Right lobe of liver (tissue), 6 donors: ENCODE measurements at regions not wholly inside any gene's neighbourhood (a gene's known extent, or its start where the extent isn't known, plus 50 kb on each side); places are given as distances from the start of the nearest gene placed in this dataset.

Experiments
- ATAC-seq, 4 donors: fragments of 200-7000 bp; cut with Tn5 transposase; one replicate each; pipeline ENCODE4 v1.9.1; 2020; ENCODE audit warnings: mild to moderate bottlenecking in 4 of 4, moderate library complexity in 4 of 4
- DNase-seq, 3 donors: peaks; one replicate each; pipeline ENCODE4 v3.0.0-alpha.2; 2020
- H3K27ac ChIP-seq, 3 donors: fragments of 200-600 bp; one replicate each; pipeline ENCODE4 v1.8.0; 2022
- H3K27me3 ChIP-seq, 2 donors: fragments of 200-600 bp; one replicate each; pipeline ENCODE4 v1.8.0; 2022
- H3K36me3 ChIP-seq, 4 donors: fragments of 200-600 bp; sonication (generic) in 1 of 4; one replicate each; pipeline versions ENCODE4 v1.5.1 to v1.8.0; 2017 to 2022; ENCODE audit warnings: control low read depth in 1 of 4
- H3K4me1 ChIP-seq, 4 donors: fragments of 200-600 bp; sonication (generic) in 1 of 4; one replicate each; pipeline versions ENCODE4 v1.5.1 to v1.8.0; 2017 to 2022; ENCODE audit warnings: control low read depth in 1 of 4
- H3K4me3 ChIP-seq, 3 donors: fragments of 200-600 bp; one replicate each; pipeline ENCODE4 v1.8.0; 2022
- H3K9me3 ChIP-seq, 4 donors: fragments of 200-600 bp; sonication (generic) in 1 of 4; one replicate each; pipeline versions ENCODE4 v1.5.1 to v1.8.0; 2017 to 2022; ENCODE audit warnings: control low read depth in 1 of 4
- CTCF ChIP-seq, 4 donors: fragments of 200-600 bp in 3 of 4; fragments of 450-650 bp in 1 of 4; IDR thresholded peaks; one replicate each; pipeline versions ENCODE4 v1.5.1 to v1.8.0; 2016 to 2022; ENCODE audit warnings: antibody characterized with exemption in 4 of 4, mild to moderate bottlenecking in 2 of 4
- POLR2A ChIP-seq: fragments of 450-650 bp; IDR thresholded peaks from one replicate; pipeline ENCODE4 v1.6.1; 2017; ENCODE audit warnings: antibody characterized with exemption, mild to moderate bottlenecking
- WGBS: methylation state at CpG from one replicate; pipeline ENCODE4 v1.1.6; 2018; ENCODE audit warnings: low coverage, low lambda C conversion rate; ENCODE audit not compliant: insufficient coverage; ENCODE audit errors: missing lambda C conversion rate; 5-methylcytosine and 5-hydroxymethylcytosine counted together
- intact Hi-C, 2 donors: fragments of 100-400 bp; cut with DNase I; formaldehyde crosslinking; loops; one replicate each; pipeline versions ENCODE4 v1.11.2 to v1.14.1; 2022
- donor health status: DM: no; HTN: yes; CAD: no.
- donor health status: DM: no; HTN: no; CAD: no.
- donor health status: DM: no; HTN: no; CAD: no.
- donor health status: DM: no; HTN: yes; CAD: no.
- donor health status: DM: no; HTN: yes; CAD: no.

GRCh38 chr15:92819278-92820235 lies 80.6 kb upstream of the CHD2 start:
- TF ChIP-seq CTCF (IDR thresholded peaks at IDR 0.05) (no peak), POLR2A (no peak)
- H3K4me3 ChIP-seq = peak overlapping the region; percentile 14 to 51 (median 40)
- no peaks in the 10 kb centered on the region for H3K9me3 ChIP-seq
- H3K27ac ChIP-seq = peak overlapping the region; percentile 70 to 76 (median 73)
- no peak for DNase-seq
- intact Hi-C loops = no loop called here
- H3K36me3 ChIP-seq = no peaks in the 10 kb centered on the region
- 51% methylated on average over 15 of the region's 16 CpGs for WGBS
- peaks cover 0 to 6% (median 0%) of the 10 kb centered on the region in 4 donors for H3K4me1 ChIP-seq
- no peaks in the 10 kb centered on the region for H3K27me3 ChIP-seq
- ATAC-seq = no peak

DNA sequence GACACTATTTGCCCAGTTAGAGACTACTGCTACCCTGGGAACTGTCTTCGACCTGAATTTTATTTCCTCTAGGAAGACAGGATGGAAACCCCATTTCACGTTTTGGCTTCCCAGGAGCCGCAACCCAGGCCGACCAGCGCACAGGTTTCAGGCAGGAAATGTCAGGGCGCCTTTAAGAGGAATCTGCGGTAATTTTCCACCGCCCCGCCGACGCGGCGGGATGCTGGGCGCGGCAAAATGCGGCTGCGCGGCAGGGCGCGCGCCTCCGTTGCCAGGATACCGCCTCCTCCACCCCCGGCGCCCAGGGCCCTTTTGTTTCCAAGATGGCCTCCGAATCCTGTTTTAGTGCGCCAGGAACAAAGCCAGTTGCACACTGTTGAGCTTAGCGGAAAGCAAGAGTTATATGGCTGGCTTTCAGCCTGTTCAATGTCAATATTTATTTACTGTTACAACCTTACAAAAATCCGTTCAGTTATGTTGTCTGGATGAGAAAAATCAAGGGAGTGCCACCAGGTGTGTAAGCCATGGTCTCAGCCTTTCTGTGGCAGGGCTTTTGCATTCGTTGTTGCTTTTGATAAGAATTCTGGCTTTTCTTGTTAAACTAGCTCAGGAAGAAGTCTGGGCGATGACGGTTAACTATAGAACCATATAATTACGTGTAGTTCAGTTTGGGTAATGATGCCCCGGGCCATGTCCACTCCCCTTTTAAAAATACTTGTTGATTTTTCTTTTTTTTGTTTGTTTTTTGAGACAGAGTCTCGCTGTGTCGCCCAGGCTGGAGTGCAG lies 79.7 kb upstream of the CHD2 start:
- no peaks in the 10 kb centered on the region for H3K27me3 ChIP-seq
- H3K4me3 ChIP-seq = peak overlapping the region; percentile 14 to 51 (median 40)
- TF ChIP-seq CTCF (IDR thresholded peaks at IDR 0.05) (no peak), POLR2A (peak; percentile 58)
- H3K27ac ChIP-seq = peak overlapping the region; percentile 70 to 76 (median 73)
- intact Hi-C loops = no loop called here
- WGBS = 8% methylated on average over 27 of the region's 36 CpGs
- DNase-seq (peak; percentile 92 to 94 (median 94)), ATAC-seq (peak; percentile 97 to 98 (median 98))
- no peaks in the 10 kb centered on the region for H3K36me3 ChIP-seq
- H3K4me1 ChIP-seq = peaks cover 0 to 6% (median 0%) of the 10 kb centered on the region in 4 donors
- no peaks in the 10 kb centered on the region for H3K9me3 ChIP-seq

DNA sequence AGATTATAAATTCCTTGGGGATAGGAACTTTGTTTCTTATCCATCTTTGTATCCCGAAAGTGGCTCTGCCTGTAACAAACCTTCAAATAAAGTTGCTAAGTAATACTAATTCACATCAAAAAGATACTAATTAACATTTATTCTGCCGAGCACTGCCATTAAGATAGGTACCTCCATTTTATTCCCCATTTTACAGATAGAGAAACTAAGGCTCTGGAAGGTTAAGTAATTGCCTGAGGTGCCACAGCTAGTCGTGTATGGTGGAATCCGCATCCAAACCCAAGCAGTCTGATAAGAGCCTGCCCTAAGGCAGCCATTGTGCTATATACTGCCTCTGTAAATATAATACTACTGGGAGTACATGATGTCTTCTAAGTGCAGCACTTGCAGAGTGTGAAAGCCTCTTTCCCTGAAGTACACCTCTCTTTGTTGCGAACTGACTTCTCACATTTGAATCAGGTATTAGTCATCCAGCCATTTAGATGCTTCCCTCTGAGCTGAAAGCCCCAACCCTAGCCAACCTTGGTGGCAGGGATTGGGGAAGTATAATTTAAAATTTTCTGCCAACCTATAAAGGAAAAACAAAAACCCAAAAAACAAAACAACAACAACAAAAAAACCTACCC lies 78.5 kb upstream of the CHD2 start:
- Histone ChIP-seq H3K9me3 (no peaks in the 10 kb centered on the region), H3K27ac (no peak overlapping the region), H3K4me3 (no peak overlapping the region), H3K36me3 (no peaks in the 10 kb centered on the region), H3K27me3 (no peaks in the 10 kb centered on the region), H3K4me1 (peaks cover 0 to 6% (median 0%) of the 10 kb centered on the region in 4 donors)
- intact Hi-C loops = no loop called here
- 88% methylated on average over 5 of the region's 5 CpGs for WGBS
- no peak for DNase-seq
- TF ChIP-seq CTCF (IDR thresholded peaks at IDR 0.05) (no peak), POLR2A (no peak)
- ATAC-seq = no peak

- DNase-seq (no peak), ATAC-seq (no peak)
- Histone ChIP-seq H3K4me3 (no peak overlapping the region), H3K27me3 (no peaks in the 10 kb centered on the region), H3K27ac (no peak overlapping the region), H3K4me1 (peaks cover 0 to 6% (median 0%) of the 10 kb centered on the region in 4 donors), H3K36me3 (no peaks in the 10 kb centered on the region), H3K9me3 (no peaks in the 10 kb centered on the region)
- intact Hi-C loops = no loop called here
- WGBS = 51% methylated on average over 2 of the region's 2 CpGs
- TF ChIP-seq POLR2A = no peak
- TF ChIP-seq CTCF (IDR thresholded peaks at IDR 0.05) = no peak
Observed at GRCh38 chr15:92822216-92823144, 77.6 kb upstream of the CHD2 start.
